NB4 (cell line): ENCODE measurements at regions not wholly inside any gene's neighbourhood (a gene's known extent, or its start where the extent isn't known, plus 50 kb on each side); places are given as distances from the start of the nearest gene placed in this dataset.

Experiments used
- DNase-seq: peaks from one replicate; pipeline ENCODE4 v3.0.0; 2010; ENCODE audit warnings: low read depth
- H3K4me3 ChIP-seq: one replicate; pipeline ENCODE4 v1.5.1; 2011; ENCODE audit warnings: mild to moderate bottlenecking, low read depth, low read length, moderate library complexity
- CTCF ChIP-seq: IDR thresholded peaks from one replicate; pipeline ENCODE4 v1.5.1; 2012; ENCODE audit warnings: low read depth, low read length
- MAX ChIP-seq: IDR thresholded peaks from 2 replicates; pipeline ENCODE4 v1.6.1; 2011; ENCODE audit warnings: low read depth, low read length
- MYC ChIP-seq: IDR thresholded peaks from 2 replicates; pipeline ENCODE4 v1.6.1; 2011; ENCODE audit warnings: low read depth, low read length
- POLR2A ChIP-seq: IDR thresholded peaks from 2 replicates; pipeline ENCODE4 v1.6.1; 2011; ENCODE audit warnings: mild to moderate bottlenecking; ENCODE audit not compliant: insufficient read length; ENCODE audit errors: extremely low read depth

- no peak for TF ChIP-seq POLR2A
- TF ChIP-seq MAX = no peak
- no peak for TF ChIP-seq MYC
- peak; percentile 14 for TF ChIP-seq CTCF
- no peak for DNase-seq
- H3K4me3 ChIP-seq = no peak overlapping the region
These were observed 111.4 kb upstream of the ATXN1 start for GRCh38 chr6:16872543-16873235.

- no peak for TF ChIP-seq POLR2A
- TF ChIP-seq MYC = no peak
- no peak for TF ChIP-seq MAX
- TF ChIP-seq CTCF = no peak
- no peak overlapping the region for H3K4me3 ChIP-seq
These were observed 109.8 kb upstream of the ATXN1 start for GRCh38 chr6:16871047-16871446.

GRCh38 chr6:16868968-16869367 is 107.7 kb upstream of the ATXN1 start:
- H3K4me3 ChIP-seq = no peak overlapping the region
- TF ChIP-seq MAX (no peak), POLR2A (no peak), CTCF (no peak), MYC (no peak)
- DNase-seq = no peak

More at GRCh38 chr6:16871047-16871446, 109.8 kb upstream of the ATXN1 start:
- no peak for DNase-seq

- DNase-seq = no peak
These were observed 96.8 kb upstream of the ATXN1 start for GRCh38 chr6:16857969-16858592.

GRCh38 chr6:16855460-16855859 is 94.2 kb upstream of the ATXN1 start:
- H3K4me3 ChIP-seq = no peak overlapping the region
- TF ChIP-seq MYC = no peak
- no peak for TF ChIP-seq CTCF

More at GRCh38 chr6:16857969-16858592, 96.8 kb upstream of the ATXN1 start:
- TF ChIP-seq POLR2A (no peak), MAX (no peak), CTCF (no peak)
- H3K4me3 ChIP-seq = no peak overlapping the region

More at GRCh38 chr6:16855460-16855859, 94.2 kb upstream of the ATXN1 start:
- peak; percentile 22 for DNase-seq
